HCT116 (cell line): ENCODE measurements at regions not wholly inside any gene's neighbourhood (a gene's known extent, or its start where the extent isn't known, plus 50 kb on each side); places are given as distances from the start of the nearest gene placed in this dataset.

Experiments
- ATAC-seq: fragments of 200-7000 bp; cut with Tn5 transposase; 2 replicates; pipeline ENCODE4 v1.9.1; 2020; ENCODE audit warnings: mild to moderate bottlenecking, moderate library complexity
- BruUV-seq: library from RNA; stranded (reverse); fragments of 400-500 nt; replicated peaks from 2 replicates; lab custom pipeline; 2021; lab: Mats Ljungman, UMichigan
- CTCF ChIA-PET: fragments of 300-600 bp; sonication (Branson Sonifier 250); formaldehyde crosslinking; loops from one replicate; lab custom pipeline; 2021; ENCODE audit warnings: antibody characterized with exemption; lab: Charles Lee
- POLR2A ChIA-PET: fragments of 300-600, 350-600 bp; sonication (Branson Sonifier 250); formaldehyde crosslinking; loops from one replicate; lab custom pipeline; 2021; ENCODE audit warnings: antibody characterized with exemption; lab: Charles Lee
- RAD21 ChIA-PET, 2 experiments: fragments of 300-600 bp; sonication (Branson Sonifier 250); formaldehyde crosslinking; loops; one replicate each; lab custom pipeline; 2023; ENCODE audit warnings: low total read pairs in 2 of 2; ENCODE audit not compliant: uncharacterized antibody in 2 of 2, unreplicated experiment in 2 of 2, low non-redundant PET in 1 of 2; lab: Charles Lee
- DNase-seq: peaks from one replicate; pipeline ENCODE4 v3.0.0-alpha.2; 2010; ENCODE audit warnings: low read depth, low spot score
- H2AFZ ChIP-seq: fragments of 200-600 bp; shearing (Covaris generic), sonication (generic); 2 replicates; pipeline ENCODE4 v1.6.1; 2017; ENCODE audit warnings: low read depth, mixed run types, mixed read lengths, antibody characterized with exemption, low read length; ENCODE audit not compliant: poor library complexity, severe bottlenecking
- H3K27ac ChIP-seq: 2 replicates; pipeline ENCODE4 v1.5.1; 2012; ENCODE audit warnings: low read depth, low read length
- H3K27me3 ChIP-seq: fragments of 200-600 bp; sonication (generic); 2 replicates; pipeline ENCODE4 v1.6.1; 2016; ENCODE audit warnings: mixed run types, low read length, mixed read lengths; ENCODE audit not compliant: insufficient read depth
- H3K36me3 ChIP-seq, 2 experiments: fragments of 200-500 bp in 1 of 2; fragments of 200-600 bp in 1 of 2; sonication (Bioruptor generic) in 1 of 2; sonication (generic) in 1 of 2; 2 replicates each; pipeline versions ENCODE4 v1.5.1 to v1.6.1; 2014 to 2016; ENCODE audit warnings: low read length in 2 of 2, inconsistent platforms in 1 of 2, mixed read lengths in 1 of 2, mixed run types in 1 of 2; ENCODE audit not compliant: insufficient read depth in 2 of 2, control insufficient read depth in 1 of 2
- H3K4me1 ChIP-seq, 2 experiments: fragments of 200-600 bp in 1 of 2; sonication (generic) in 1 of 2; 2 replicates each; pipeline versions ENCODE4 v1.5.1 to v1.6.1; 2012 to 2017; ENCODE audit warnings: low read length in 2 of 2, inconsistent platforms in 1 of 2, mild to moderate bottlenecking in 1 of 2, mixed read lengths in 1 of 2, mixed run types in 1 of 2, moderate library complexity in 1 of 2; ENCODE audit not compliant: insufficient read depth in 2 of 2, control insufficient read depth in 1 of 2
- H3K4me2 ChIP-seq: fragments of 200-600 bp; sonication (generic); 2 replicates; pipeline ENCODE4 v1.6.1; 2017; ENCODE audit warnings: mixed run types, low read length, mixed read lengths
- H3K4me3 ChIP-seq, 2 experiments: fragments of 200-600 bp in 1 of 2; sonication (generic) in 1 of 2; replicated peaks in 1 of 2; 2 replicates each; pipeline ENCODE4 v1.5.1; 2011 to 2016; ENCODE audit warnings: low read length in 2 of 2, control low read depth in 1 of 2, low read depth in 1 of 2, mild to moderate bottlenecking in 1 of 2, mixed read lengths in 1 of 2, mixed run types in 1 of 2
- H3K79me2 ChIP-seq: fragments of 200-600 bp; sonication (generic); 2 replicates; pipeline ENCODE4 v1.6.1; 2017; ENCODE audit warnings: mild to moderate bottlenecking, mixed run types, low read length, moderate library complexity, mixed read lengths; ENCODE audit not compliant: insufficient read depth
- H3K9ac ChIP-seq: fragments of 200-600 bp; sonication (generic); 2 replicates; pipeline ENCODE4 v1.6.1; 2016; ENCODE audit warnings: low read length, mixed read lengths
- H3K9me2 ChIP-seq: fragments of 200-600 bp; sonication (generic), shearing (Covaris generic); 2 replicates; pipeline ENCODE4 v1.6.1; 2017; ENCODE audit warnings: mixed run types, mild to moderate bottlenecking, moderate library complexity; ENCODE audit not compliant: insufficient read depth
- H3K9me3 ChIP-seq, 2 experiments: fragments of 200-500 bp in 1 of 2; fragments of 200-600 bp in 1 of 2; sonication (Bioruptor generic) in 1 of 2; sonication (generic) in 1 of 2; 2 replicates each; pipeline ENCODE4 v1.6.1; 2014 to 2017; ENCODE audit warnings: low read length in 2 of 2, mixed read lengths in 2 of 2, inconsistent platforms in 1 of 2, low read depth in 1 of 2, mild to moderate bottlenecking in 1 of 2, mixed run types in 1 of 2, moderate library complexity in 1 of 2; ENCODE audit not compliant: control insufficient read depth in 1 of 2, insufficient read depth in 1 of 2
- H4K20me1 ChIP-seq: fragments of 200-600 bp; sonication (generic), shearing (Covaris generic); 2 replicates; pipeline ENCODE4 v1.6.1; 2017; ENCODE audit warnings: mixed run types, mild to moderate bottlenecking, moderate library complexity; ENCODE audit not compliant: insufficient read depth
- CBX3 ChIP-seq: IDR thresholded peaks from 2 replicates; pipeline ENCODE4 v1.6.1; 2012; ENCODE audit warnings: low read depth
- EZH2phosphoT487 ChIP-seq: fragments of 200-600 bp; IDR thresholded peaks from 2 replicates; pipeline ENCODE4 v1.6.1; 2018; ENCODE audit warnings: antibody characterized with exemption, borderline replicate concordance
- POLR2A ChIP-seq: IDR thresholded peaks from 2 replicates; pipeline ENCODE4 v1.7.0; 2011; ENCODE audit warnings: borderline replicate concordance; ENCODE audit not compliant: insufficient read depth, insufficient read length; ENCODE audit errors: extremely low read depth
- POLR2AphosphoS5 ChIP-seq: IDR thresholded peaks from 2 replicates; pipeline ENCODE4 v1.6.1; 2011; ENCODE audit warnings: mild to moderate bottlenecking, low read depth, low read length, moderate library complexity
- RAD21 ChIP-seq: IDR thresholded peaks from 2 replicates; pipeline ENCODE4 v1.6.1; 2012; ENCODE audit warnings: low read depth, mild to moderate bottlenecking
- SIN3A ChIP-seq: IDR thresholded peaks from 2 replicates; pipeline ENCODE4 v1.6.1; 2012; ENCODE audit warnings: low read depth
- SRF ChIP-seq: IDR thresholded peaks from 2 replicates; pipeline ENCODE4 v1.6.1; 2012; ENCODE audit warnings: low read depth
- TCF7L2 ChIP-seq: IDR thresholded peaks from 2 replicates; pipeline ENCODE4 v1.7.0; 2011; ENCODE audit warnings: borderline replicate concordance, inconsistent platforms; ENCODE audit not compliant: insufficient read depth, insufficient read length; ENCODE audit errors: extremely low read depth
- YY1 ChIP-seq: IDR thresholded peaks from 2 replicates; pipeline ENCODE4 v1.6.1; 2011; ENCODE audit warnings: low read length, low read depth, moderate library complexity, mild to moderate bottlenecking; ENCODE audit not compliant: insufficient replicate concordance; ENCODE audit errors: extremely low read depth
- intact Hi-C: fragments of 100-400 bp; cut with micrococcal nuclease; formaldehyde crosslinking; loops from 2 replicates; pipeline ENCODE4 v1.10.0; 2022
- TF ChIP-seq, protein P1 (sequence below): IDR thresholded peaks from 2 replicates; pipeline ENCODE4 v1.6.1; 2012; ENCODE audit warnings: low read depth
- TF ChIP-seq, protein P2 (sequence below): IDR thresholded peaks from 2 replicates; pipeline ENCODE4 v1.6.1; 2012
- TF ChIP-seq, protein P3 (sequence below): IDR thresholded peaks from 2 replicates; pipeline ENCODE4 v1.6.1; 2012
- TF ChIP-seq, protein P4 (sequence below): IDR thresholded peaks from 2 replicates; pipeline ENCODE4 v1.6.1; 2011; ENCODE audit warnings: mild to moderate bottlenecking, low read length, moderate library complexity; ENCODE audit not compliant: insufficient replicate concordance; ENCODE audit errors: extremely low read depth

DNA sequence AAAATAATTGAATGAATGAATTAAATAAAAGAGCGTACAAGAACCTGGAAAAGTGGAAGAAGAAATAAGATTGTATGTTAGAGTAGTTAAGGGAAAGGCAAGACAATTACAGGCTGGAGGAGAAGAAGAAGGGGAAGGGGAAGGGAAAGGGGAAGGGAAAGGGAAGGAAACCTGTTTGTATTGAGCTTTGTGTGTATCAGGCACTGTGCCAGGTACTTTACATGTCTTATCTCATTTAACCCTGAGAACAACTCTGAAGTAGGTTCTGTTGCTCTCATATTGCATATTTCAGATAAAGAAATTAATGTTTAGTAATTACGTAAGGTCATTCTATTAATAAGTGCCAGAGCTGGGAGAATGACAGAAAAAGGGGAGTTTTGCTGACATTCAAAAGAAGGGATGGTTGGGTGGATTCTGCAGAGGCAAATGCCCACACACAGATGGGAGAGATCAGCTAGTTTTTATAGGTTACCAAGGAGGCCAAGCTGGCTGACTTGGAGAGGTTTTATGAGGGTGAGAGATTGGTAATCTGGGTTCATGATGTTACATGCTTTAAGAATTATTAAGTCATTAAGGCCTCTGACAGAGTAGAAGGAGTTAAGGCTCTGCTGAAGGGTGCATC, 92.3 kb upstream of the LCORL start:
- intact Hi-C loops = no loop called here
- H3K9ac ChIP-seq = no peak overlapping the region
- H4K20me1 ChIP-seq = no peaks in the 10 kb centered on the region
- no peak overlapping the region for H3K4me3 ChIP-seq
- ATAC-seq (no peak), DNase-seq (no peak)
- ChIA-PET POLR2A (no interaction called here), CTCF (no interaction called here), RAD21 (no interaction called here)
- BruUV-seq = no TSS peak
- no peak overlapping the region for H3K4me2 ChIP-seq
- H3K27ac ChIP-seq = no peak overlapping the region
- H3K27me3 ChIP-seq = peaks cover 20% of the 10 kb centered on the region
- H3K4me1 ChIP-seq = no peaks in the 10 kb centered on the region
- no peaks in the 10 kb centered on the region for H3K9me2 ChIP-seq
- no peaks in the 10 kb centered on the region for H3K79me2 ChIP-seq
- H3K36me3 ChIP-seq = no peaks in the 10 kb centered on the region
- H3K9me3 ChIP-seq = no peaks in the 10 kb centered on the region
- no peak for TF ChIP-seq SIN3A
- TF ChIP-seq YY1 = no peak
- TF ChIP-seq, protein P1, sequence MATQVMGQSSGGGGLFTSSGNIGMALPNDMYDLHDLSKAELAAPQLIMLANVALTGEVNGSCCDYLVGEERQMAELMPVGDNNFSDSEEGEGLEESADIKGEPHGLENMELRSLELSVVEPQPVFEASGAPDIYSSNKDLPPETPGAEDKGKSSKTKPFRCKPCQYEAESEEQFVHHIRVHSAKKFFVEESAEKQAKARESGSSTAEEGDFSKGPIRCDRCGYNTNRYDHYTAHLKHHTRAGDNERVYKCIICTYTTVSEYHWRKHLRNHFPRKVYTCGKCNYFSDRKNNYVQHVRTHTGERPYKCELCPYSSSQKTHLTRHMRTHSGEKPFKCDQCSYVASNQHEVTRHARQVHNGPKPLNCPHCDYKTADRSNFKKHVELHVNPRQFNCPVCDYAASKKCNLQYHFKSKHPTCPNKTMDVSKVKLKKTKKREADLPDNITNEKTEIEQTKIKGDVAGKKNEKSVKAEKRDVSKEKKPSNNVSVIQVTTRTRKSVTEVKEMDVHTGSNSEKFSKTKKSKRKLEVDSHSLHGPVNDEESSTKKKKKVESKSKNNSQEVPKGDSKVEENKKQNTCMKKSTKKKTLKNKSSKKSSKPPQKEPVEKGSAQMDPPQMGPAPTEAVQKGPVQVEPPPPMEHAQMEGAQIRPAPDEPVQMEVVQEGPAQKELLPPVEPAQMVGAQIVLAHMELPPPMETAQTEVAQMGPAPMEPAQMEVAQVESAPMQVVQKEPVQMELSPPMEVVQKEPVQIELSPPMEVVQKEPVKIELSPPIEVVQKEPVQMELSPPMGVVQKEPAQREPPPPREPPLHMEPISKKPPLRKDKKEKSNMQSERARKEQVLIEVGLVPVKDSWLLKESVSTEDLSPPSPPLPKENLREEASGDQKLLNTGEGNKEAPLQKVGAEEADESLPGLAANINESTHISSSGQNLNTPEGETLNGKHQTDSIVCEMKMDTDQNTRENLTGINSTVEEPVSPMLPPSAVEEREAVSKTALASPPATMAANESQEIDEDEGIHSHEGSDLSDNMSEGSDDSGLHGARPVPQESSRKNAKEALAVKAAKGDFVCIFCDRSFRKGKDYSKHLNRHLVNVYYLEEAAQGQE = no peak
- TF ChIP-seq, protein P2, sequence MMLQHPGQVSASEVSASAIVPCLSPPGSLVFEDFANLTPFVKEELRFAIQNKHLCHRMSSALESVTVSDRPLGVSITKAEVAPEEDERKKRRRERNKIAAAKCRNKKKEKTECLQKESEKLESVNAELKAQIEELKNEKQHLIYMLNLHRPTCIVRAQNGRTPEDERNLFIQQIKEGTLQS = no peak
- no peak for TF ChIP-seq TCF7L2
- TF ChIP-seq SRF = no peak
- no peak for TF ChIP-seq EZH2phosphoT487
- TF ChIP-seq POLR2AphosphoS5 = no peak
- TF ChIP-seq CBX3 = no peak
- TF ChIP-seq, protein P3, sequence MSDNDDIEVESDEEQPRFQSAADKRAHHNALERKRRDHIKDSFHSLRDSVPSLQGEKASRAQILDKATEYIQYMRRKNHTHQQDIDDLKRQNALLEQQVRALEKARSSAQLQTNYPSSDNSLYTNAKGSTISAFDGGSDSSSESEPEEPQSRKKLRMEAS = no peak
- TF ChIP-seq POLR2A = no peak
- TF ChIP-seq, protein P4, sequence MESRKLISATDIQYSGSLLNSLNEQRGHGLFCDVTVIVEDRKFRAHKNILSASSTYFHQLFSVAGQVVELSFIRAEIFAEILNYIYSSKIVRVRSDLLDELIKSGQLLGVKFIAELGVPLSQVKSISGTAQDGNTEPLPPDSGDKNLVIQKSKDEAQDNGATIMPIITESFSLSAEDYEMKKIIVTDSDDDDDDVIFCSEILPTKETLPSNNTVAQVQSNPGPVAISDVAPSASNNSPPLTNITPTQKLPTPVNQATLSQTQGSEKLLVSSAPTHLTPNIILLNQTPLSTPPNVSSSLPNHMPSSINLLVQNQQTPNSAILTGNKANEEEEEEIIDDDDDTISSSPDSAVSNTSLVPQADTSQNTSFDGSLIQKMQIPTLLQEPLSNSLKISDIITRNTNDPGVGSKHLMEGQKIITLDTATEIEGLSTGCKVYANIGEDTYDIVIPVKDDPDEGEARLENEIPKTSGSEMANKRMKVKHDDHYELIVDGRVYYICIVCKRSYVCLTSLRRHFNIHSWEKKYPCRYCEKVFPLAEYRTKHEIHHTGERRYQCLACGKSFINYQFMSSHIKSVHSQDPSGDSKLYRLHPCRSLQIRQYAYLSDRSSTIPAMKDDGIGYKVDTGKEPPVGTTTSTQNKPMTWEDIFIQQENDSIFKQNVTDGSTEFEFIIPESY = no peak
- TF ChIP-seq RAD21 = no peak
- no peak overlapping the region for H2AFZ ChIP-seq
